Thyroid gland (tissue), 4 donors: ENCODE measurements at regions not wholly inside any gene's neighbourhood (a gene's known extent, or its start where the extent isn't known, plus 50 kb on each side); places are given as distances from the start of the nearest gene placed in this dataset.

Experiments
- CTCF ChIP-seq, 6 experiments: fragments of 200-600 bp in 3 of 6; fragments of 450-650 bp in 3 of 6; sonication (generic) in 3 of 6; IDR thresholded peaks; one replicate each; pipeline ENCODE4 v1.5.1; 2016 to 2019; ENCODE audit warnings: antibody characterized with exemption in 6 of 6, mild to moderate bottlenecking in 2 of 6, inconsistent platforms in 1 of 6, moderate library complexity in 1 of 6
- POLR2A ChIP-seq, 2 donors: fragments of 450-650 bp; IDR thresholded peaks; one replicate each; pipeline ENCODE4 v1.6.1; 2017; ENCODE audit warnings: antibody characterized with exemption in 2 of 2, mild to moderate bottlenecking in 2 of 2, moderate library complexity in 1 of 2

- TF ChIP-seq CTCF (IDR thresholded peaks at IDR 0.05) (no peak), POLR2A (IDR thresholded peaks at IDR 0.05) (no peak)
These were observed 188.5 kb upstream of the UBL3 start for GRCh38 chr13:30038884-30039283.
